CD1c-positive myeloid dendritic cell (primary cell): ENCODE measurements at regions not wholly inside any gene's neighbourhood (a gene's known extent, or its start where the extent isn't known, plus 50 kb on each side); places are given as distances from the start of the nearest gene placed in this dataset.

Source experiments
- DNase-seq: peaks from one replicate; pipeline ENCODE4 v3.0.0-alpha.2; 2016; ENCODE audit errors: extremely low spot score

- peak; percentile 22 for DNase-seq
Observed at GRCh38 chr7:13035233-13035632, 347.8 kb downstream of the ARL4A start.

GRCh38 chr7:13036256-13036780 lies 348.9 kb downstream of the ARL4A start:
- DNase-seq: no peak

GRCh38 chr7:13037216-13037615 lies 349.8 kb downstream of the ARL4A start:
- DNase-seq: no peak

- no peak for DNase-seq
Observed at GRCh38 chr7:13041368-13041988, 354.0 kb downstream of the ARL4A start.

- DNase-seq: no peak
Observed at GRCh38 chr7:13042605-13043236, 355.3 kb downstream of the ARL4A start.

GRCh38 chr7:13044309-13044708 lies 356.9 kb downstream of the ARL4A start:
- DNase-seq: no peak

GRCh38 chr7:13047061-13047460 lies 359.6 kb downstream of the ARL4A start:
- no peak for DNase-seq

GRCh38 chr7:13049946-13050345 lies 362.5 kb downstream of the ARL4A start:
- DNase-seq: no peak

- DNase-seq: no peak
Observed at GRCh38 chr7:13050703-13051102, 363.3 kb downstream of the ARL4A start.

- peak; percentile 25 for DNase-seq
Observed at GRCh38 chr7:13055732-13056368, 368.4 kb downstream of the ARL4A start.

- peak; percentile 45 for DNase-seq
Observed at GRCh38 chr7:13057462-13058200, 370.2 kb downstream of the ARL4A start.

GRCh38 chr7:13060173-13060572 lies 372.7 kb downstream of the ARL4A start:
- DNase-seq: no peak

- no peak for DNase-seq
Observed at GRCh38 chr7:13061115-13061514, 373.7 kb downstream of the ARL4A start.

GRCh38 chr7:13062631-13063030 lies 375.2 kb downstream of the ARL4A start:
- no peak for DNase-seq

GRCh38 chr7:13067036-13067435 lies 379.6 kb downstream of the ARL4A start:
- no peak for DNase-seq

GRCh38 chr7:13068032-13068431 lies 380.6 kb downstream of the ARL4A start:
- DNase-seq: no peak

- no peak for DNase-seq
Observed at GRCh38 chr7:13069841-13070240, 382.4 kb downstream of the ARL4A start.

GRCh38 chr7:13072014-13072413 lies 384.6 kb downstream of the ARL4A start:
- DNase-seq: no peak

GRCh38 chr7:13077466-13077865 lies 390.0 kb downstream of the ARL4A start:
- DNase-seq: no peak

GRCh38 chr7:13078105-13078504 lies 390.7 kb downstream of the ARL4A start:
- no peak for DNase-seq

GRCh38 chr7:13090959-13091358 lies 403.5 kb downstream of the ARL4A start:
- DNase-seq: no peak

GRCh38 chr7:13091974-13092707 lies 404.7 kb downstream of the ARL4A start:
- DNase-seq: no peak
